NCI-H82 (cell line): ENCODE measurements at regions not wholly inside any gene's neighbourhood (a gene's known extent, or its start where the extent isn't known, plus 50 kb on each side); places are given as distances from the start of the nearest gene placed in this dataset.

Experiments used
- DNase-seq: peaks from one replicate; lab custom pipeline; 2025; lab: John Stamatoyannopoulos, UW

DNA sequence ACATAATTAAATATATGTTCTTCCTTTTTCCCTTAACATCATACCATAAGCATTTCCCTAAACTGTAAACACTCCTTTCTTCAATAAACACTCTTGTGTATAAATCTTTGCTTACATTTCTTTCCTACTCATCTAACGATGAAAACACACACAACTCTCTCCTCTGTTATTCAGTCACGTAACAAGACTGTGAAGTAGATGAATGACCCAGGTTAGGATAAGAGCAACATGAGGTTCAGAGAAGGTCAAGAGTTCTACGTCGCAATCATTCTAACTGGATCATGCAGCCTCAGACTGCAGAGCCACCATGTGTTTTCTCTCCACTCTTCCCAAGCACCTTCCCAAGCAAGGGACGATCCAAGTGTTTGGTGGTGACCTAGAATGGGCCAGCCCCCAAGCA lies 70.5 kb upstream of the SPTLC1 start:
- no peak for DNase-seq

DNA sequence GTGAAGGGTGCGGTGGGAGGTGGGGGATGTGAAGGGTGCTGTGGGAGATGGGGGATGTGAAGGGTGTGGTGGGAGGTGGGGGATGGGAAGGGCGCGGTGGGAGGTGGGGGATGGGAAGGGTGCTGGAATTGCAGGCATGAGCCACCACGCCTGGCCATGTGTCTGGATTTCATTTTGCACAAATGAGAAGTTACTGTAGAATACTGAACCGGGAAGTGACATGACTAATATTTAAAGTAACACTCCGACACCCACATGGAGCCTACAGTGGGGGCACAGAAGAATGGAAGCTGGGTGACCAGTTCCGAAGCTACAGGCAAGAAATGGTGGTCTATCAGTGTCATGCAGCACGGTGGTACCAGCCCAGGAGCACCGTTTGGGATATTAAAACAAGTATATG lies 69.9 kb upstream of the SPTLC1 start:
- no peak for DNase-seq

- no peak for DNase-seq
These were observed 68.9 kb upstream of the SPTLC1 start for GRCh38 chr9:92184041-92184564.

DNA sequence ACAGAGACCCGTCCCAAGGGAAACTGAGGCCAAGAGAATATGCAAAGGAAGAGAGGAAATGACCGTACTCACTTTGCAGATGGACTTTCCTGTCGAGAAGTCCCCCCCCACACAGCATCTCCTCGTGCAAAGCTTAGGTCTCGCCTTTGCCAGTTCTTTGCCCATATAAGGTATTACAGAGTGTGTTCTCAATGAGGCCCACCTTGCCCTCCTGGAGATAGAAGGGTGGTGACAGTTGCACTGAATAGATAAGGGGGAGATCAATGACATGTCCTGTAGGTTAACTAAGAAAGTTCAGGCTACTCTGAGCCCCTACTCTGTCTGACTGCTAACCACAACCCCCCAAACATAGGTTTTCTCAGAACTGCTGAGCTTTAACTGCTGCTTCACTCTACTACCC lies 68.2 kb upstream of the SPTLC1 start:
- no peak for DNase-seq

DNA sequence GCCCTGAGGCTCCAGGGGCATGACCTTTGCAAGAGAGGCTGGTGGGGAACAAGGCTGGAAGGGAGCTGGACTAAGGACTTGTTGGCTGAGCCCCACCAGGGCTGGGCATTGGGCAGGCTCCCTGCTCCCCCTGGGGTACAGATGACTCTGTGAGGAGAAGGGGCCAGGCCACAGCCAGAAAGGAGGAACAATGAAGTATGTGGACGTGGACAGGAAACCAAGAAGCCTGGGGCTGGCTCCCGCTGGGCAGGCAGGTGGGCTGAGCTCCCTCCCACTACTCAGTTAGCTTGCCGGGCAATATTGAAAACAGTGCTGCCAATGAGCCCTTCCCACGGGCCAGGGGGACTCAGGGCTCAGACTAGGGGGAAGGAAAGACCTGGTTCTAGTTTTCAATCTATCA lies 66.1 kb upstream of the SPTLC1 start:
- DNase-seq: no peak

DNA sequence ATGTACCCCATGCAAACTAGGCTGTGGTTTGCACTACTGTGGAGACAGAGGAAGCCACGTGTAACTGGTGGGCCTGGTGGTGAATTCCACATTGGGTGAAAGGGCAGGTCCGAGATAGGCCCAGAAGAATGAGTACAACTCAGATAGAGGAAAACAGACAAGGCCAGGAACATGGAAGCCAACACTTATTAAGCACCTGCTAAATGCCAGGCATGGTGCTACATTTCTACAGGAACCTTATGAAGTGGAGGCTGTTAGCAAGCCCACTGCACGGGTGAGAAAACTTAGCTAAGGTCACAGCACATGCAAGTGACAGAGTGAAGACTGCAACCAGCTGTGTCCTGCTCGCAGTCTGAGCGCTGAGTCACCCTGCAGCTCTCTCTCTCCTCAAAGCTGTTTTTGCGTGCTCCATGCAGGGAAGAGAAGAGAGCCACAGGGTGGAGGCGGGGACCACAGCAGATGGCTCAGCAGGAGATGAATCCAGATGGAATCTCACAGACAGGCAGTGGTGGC lies 65.5 kb upstream of the SPTLC1 start:
- DNase-seq: no peak

- no peak for DNase-seq
These were observed 64.8 kb upstream of the SPTLC1 start for GRCh38 chr9:92180002-92180400.

GRCh38 chr9:92179286-92180001 lies 64.2 kb upstream of the SPTLC1 start:
- no peak for DNase-seq

GRCh38 chr9:92177591-92177990 lies 62.4 kb upstream of the SPTLC1 start:
- DNase-seq: no peak

DNA sequence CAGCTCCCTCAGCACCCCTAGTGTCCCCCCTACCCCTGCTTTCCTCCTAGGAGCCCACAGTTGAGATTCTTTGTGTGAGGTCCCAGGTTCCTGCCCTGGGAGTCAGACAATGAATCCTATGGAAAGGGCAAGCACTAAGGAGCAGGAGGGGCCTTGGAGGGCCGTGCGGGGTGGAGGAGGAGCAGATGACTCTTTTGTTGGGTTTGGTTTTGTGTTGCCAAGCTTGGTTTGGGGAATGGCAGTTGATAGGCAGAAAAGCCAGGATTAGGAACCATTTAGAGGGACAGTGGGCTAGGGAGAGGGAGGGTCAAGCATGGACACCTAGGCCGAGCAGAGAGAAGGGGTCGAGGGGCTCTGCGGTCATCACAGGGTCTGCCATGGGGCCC lies 61.6 kb upstream of the SPTLC1 start:
- DNase-seq: no peak

GRCh38 chr9:92176068-92176799 lies 61.0 kb upstream of the SPTLC1 start:
- peak; percentile 27 for DNase-seq

DNA sequence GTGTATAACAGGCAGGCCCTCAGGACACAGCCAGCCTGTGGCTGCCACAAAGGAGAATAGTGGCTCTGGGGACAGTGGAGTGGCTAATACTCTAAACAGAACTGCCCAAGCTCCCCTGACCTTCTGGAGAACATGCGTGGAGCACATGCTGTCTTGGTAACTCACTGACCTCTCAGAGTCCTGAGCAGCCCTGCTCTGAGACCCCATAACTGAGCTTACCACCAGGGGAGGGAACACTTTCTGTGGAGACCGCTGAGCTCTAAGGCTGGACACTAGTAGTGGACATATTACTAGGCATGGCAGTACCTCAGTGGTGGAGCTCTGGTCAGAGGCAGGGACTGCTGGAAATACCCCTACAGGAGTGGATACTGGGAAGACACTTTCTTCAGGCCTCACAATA lies 60.2 kb upstream of the SPTLC1 start:
- no peak for DNase-seq

- no peak for DNase-seq
These were observed 58.1 kb upstream of the SPTLC1 start for GRCh38 chr9:92173318-92173717.

- no peak for DNase-seq
These were observed 56.6 kb upstream of the SPTLC1 start for GRCh38 chr9:92171822-92172221.

DNA sequence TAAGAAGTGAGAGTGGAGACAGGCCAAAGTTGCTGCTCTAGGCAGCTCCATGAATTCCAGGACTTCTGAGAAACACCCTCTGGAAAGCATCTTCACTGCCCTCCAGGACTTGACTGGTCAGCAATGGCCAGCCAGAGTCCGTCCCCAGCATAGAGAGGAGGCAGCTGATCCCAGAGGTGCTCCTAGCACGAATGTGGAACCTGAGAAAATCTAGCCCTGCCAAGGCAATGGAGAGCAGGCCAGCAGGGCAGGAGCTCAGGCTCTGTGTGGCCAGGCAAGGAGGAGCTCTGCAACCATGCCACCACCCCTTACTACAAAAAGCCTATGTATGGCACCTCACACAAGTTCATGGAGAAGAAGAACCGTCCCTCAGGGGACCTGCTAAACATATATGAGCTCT lies 56.1 kb upstream of the SPTLC1 start:
- DNase-seq: no peak

DNA sequence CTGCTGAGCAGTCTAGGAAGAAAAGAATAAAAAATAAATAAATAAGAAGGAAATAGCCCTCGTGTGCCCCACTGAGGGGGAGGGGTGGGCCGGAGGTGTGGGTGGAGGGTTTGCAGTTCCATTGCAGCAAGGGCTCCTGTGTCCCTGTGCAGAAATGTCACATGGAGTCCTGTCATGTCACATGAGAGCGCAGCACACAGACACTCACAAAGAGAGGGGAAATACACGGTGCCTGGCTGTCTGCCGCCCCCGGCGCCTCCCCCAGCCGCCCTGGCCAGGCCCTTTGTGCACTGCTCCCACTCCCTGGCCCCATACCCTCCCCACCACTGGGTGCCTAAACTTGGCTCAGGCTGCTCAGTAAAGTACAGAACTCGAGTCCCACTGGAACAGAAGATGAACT lies 55.6 kb upstream of the SPTLC1 start:
- no peak for DNase-seq

DNA sequence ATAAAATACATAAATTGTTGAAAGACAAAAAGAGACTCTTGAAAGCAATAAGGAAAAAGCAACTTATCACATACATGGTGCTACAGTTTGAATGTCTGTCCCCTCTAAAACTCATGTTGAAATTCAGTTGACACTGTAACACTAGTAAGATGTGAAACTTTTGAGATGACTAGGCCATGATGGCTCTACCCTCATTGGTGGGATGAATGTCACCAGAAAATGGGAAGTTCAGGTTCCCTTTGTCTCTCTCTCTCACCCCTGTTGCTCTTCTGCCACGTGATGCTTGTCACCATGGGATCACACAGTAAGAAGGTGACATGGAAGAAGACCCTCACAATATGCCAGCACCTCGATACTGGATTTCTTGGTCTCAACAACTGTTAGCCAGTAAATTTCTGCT lies 50.3 kb upstream of the SPTLC1 start:
- no peak for DNase-seq
